ENCODE measurements at regions not wholly inside any gene's neighbourhood (a gene's known extent, or its start where the extent isn't known, plus 50 kb on each side); places are given as distances from the start of the nearest gene placed in this dataset.

DNA sequence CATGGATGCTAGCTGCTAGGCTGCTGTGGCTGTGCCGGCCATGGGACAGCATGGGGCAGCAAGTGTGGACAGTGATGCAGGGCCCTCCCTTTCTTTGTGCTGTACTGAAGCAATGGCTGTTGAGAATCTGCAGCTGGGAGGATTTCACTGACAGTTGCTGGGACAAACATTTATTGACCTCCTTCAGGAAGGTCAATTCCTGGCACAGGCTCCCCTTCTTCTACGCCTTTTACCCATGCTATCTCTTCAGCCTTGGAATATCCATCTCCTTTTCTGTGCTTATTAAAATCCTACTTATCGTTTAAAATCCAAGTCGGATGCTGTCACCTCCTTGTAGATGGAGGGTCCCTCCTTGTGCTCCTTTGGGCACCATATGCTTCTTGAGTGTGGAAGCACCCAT lies 213.1 kb upstream of the USP24 start:
- no peak for TF ChIP-seq CTCF (IDR thresholded peaks at IDR 0.05)
- TF ChIP-seq POLR2A (IDR thresholded peaks at IDR 0.05): no peak
